Vagina (tissue), 2 donors: ENCODE measurements at regions not wholly inside any gene's neighbourhood (a gene's known extent, or its start where the extent isn't known, plus 50 kb on each side); places are given as distances from the start of the nearest gene placed in this dataset.

Experiments
- POLR2A ChIP-seq, 2 donors: fragments of 450-650 bp; IDR thresholded peaks; one replicate each; pipeline ENCODE4 v1.6.1; 2017; ENCODE audit warnings: antibody characterized with exemption in 2 of 2, mild to moderate bottlenecking in 2 of 2, moderate library complexity in 2 of 2
- POLR2AphosphoS5 ChIP-seq, 2 donors: sonication (generic); formaldehyde crosslinking; IDR thresholded peaks; one replicate each; pipeline ENCODE4 v1.9.0; 2017; ENCODE audit warnings: antibody characterized with exemption in 2 of 2, mild to moderate bottlenecking in 2 of 2, low read depth in 1 of 2; ENCODE audit not compliant: insufficient read depth in 1 of 2
- TF ChIP-seq, protein P1 (sequence below), 3 experiments: fragments of 450-650 bp in 2 of 3; fragments of 200-600 bp in 1 of 3; sonication (generic) in 1 of 3; IDR thresholded peaks; one replicate each; pipeline ENCODE4 v1.5.1; 2017 to 2019; ENCODE audit warnings: antibody characterized with exemption in 3 of 3, mild to moderate bottlenecking in 2 of 3, moderate library complexity in 2 of 3

DNA sequence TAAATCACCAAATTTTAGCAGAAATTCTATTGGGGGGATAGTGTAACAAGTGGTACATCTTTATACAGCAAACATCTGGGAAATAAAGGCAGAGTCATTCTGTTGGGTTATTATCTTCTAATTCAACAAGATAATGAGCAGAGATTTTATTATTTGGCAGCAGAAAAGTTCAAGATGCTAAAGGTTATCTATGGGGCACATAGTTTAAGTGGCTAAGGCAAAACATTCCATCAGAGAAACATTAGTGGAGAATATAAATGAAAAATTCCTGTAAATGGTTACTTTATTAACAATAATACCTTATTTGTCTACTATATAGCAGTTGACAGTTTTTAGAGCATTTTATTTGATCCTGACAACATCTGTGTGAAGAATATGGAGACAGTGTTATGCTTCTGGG is 815.7 kb downstream of the NCAM2 start:
- TF ChIP-seq POLR2AphosphoS5 (IDR thresholded peaks at IDR 0.05; ENCODE audit: insufficient read depth in 1 of 2, low read depth in 1 of 2) (no peak), POLR2A (IDR thresholded peaks at IDR 0.05) (no peak)
- TF ChIP-seq, protein P1, sequence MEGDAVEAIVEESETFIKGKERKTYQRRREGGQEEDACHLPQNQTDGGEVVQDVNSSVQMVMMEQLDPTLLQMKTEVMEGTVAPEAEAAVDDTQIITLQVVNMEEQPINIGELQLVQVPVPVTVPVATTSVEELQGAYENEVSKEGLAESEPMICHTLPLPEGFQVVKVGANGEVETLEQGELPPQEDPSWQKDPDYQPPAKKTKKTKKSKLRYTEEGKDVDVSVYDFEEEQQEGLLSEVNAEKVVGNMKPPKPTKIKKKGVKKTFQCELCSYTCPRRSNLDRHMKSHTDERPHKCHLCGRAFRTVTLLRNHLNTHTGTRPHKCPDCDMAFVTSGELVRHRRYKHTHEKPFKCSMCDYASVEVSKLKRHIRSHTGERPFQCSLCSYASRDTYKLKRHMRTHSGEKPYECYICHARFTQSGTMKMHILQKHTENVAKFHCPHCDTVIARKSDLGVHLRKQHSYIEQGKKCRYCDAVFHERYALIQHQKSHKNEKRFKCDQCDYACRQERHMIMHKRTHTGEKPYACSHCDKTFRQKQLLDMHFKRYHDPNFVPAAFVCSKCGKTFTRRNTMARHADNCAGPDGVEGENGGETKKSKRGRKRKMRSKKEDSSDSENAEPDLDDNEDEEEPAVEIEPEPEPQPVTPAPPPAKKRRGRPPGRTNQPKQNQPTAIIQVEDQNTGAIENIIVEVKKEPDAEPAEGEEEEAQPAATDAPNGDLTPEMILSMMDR (IDR thresholded peaks at IDR 0.05): no peak
